GM10266 (cell line): ENCODE measurements at regions not wholly inside any gene's neighbourhood (a gene's known extent, or its start where the extent isn't known, plus 50 kb on each side); places are given as distances from the start of the nearest gene placed in this dataset.
A peak's percentile ranks its signal among the peaks of the same experiment; 100 is the strongest.
"Not testable (repeated sequence)": the region's sequence is repeated elsewhere in the genome, so short reads cannot be mapped to it uniquely, and the experiment has no call there.

ENCODE experiments used
- DNase-seq: peaks from one replicate; pipeline ENCODE4 v3.0.0; 2012; ENCODE audit errors: extremely low spot score
- TF ChIP-seq, protein P1 (sequence below): IDR thresholded peaks from 2 replicates; pipeline ENCODE4 v1.5.1; 2012; ENCODE audit warnings: mild to moderate bottlenecking, low read depth; ENCODE audit not compliant: control insufficient read depth, insufficient read depth; ENCODE audit errors: missing control alignments

DNA sequence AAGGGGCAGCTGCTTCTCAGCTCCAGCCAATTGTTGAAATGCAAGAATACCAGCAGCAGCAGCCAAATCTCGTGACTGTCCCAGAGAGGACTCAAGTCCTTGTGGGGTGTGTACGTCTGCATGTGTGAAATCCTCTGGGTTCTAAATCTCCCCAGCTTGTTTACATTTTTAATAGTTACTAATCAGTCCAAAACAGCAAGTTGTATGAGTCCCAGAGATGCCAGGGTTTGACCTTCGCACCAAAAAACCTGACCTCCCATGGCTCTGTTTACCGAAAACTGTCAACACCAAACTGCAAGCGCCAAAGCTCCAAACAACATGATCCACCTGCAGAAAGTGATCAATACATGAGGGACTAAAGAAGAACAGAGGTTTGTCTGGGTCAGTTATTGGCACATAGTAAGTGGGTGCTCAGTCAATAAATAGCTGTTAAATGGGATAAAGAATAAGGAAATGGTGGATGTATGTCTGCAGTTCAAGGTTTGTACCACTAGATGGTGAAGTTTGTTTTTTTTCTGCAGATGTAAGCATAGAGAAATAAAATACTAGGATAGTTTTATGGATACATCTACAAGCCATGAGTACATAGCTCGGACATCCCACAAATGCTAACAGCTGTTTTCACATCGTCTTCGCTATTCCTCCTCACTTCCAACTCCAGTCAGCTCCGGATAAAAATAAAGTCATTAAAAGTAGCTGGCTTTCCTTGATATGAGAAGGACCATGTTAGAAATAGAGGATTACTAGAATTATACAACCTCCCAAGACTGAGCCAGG is 85.3 kb upstream of the ADRB2 start:
- TF ChIP-seq, protein P1, sequence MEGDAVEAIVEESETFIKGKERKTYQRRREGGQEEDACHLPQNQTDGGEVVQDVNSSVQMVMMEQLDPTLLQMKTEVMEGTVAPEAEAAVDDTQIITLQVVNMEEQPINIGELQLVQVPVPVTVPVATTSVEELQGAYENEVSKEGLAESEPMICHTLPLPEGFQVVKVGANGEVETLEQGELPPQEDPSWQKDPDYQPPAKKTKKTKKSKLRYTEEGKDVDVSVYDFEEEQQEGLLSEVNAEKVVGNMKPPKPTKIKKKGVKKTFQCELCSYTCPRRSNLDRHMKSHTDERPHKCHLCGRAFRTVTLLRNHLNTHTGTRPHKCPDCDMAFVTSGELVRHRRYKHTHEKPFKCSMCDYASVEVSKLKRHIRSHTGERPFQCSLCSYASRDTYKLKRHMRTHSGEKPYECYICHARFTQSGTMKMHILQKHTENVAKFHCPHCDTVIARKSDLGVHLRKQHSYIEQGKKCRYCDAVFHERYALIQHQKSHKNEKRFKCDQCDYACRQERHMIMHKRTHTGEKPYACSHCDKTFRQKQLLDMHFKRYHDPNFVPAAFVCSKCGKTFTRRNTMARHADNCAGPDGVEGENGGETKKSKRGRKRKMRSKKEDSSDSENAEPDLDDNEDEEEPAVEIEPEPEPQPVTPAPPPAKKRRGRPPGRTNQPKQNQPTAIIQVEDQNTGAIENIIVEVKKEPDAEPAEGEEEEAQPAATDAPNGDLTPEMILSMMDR: peak; percentile 62
- DNase-seq: peak; percentile 26

DNA sequence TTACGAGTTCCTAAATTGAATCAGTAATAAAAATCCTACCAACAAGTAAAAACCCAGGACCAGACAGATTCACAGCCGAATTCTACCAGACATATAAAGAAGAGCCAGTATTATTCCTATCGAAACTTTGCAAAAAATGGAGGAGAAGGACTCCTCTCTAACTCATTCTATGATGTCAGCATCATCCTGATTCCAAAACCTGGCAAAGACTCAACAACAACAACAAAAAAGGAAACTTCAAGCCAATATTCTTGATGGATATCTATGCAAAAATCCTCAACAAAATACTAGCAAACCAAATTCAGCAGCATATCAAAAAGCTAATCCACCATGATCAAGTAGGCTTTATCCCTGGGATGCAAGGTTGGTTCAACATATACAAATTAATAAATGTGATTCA is 84.6 kb upstream of the ADRB2 start:
- not testable (repeated sequence) for DNase-seq

DNA sequence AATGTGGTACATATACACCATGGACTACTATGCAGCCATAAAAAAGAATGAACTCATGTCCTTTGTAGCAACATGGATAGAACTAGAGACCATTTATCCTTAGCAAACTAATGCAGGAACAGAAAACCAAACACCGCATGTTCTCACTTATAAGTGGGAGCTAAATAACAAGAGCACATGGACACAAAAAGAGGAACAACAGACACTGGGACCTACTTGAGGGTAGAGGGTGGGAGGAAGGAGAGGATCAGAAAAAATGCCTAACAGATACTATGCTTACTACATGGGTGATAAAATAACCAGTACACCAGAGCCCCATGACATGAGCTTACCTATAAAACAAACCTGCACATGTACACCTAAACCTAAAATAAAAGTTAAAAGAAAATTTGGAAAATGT is 82.0 kb upstream of the ADRB2 start:
- not testable (repeated sequence) for DNase-seq

DNA sequence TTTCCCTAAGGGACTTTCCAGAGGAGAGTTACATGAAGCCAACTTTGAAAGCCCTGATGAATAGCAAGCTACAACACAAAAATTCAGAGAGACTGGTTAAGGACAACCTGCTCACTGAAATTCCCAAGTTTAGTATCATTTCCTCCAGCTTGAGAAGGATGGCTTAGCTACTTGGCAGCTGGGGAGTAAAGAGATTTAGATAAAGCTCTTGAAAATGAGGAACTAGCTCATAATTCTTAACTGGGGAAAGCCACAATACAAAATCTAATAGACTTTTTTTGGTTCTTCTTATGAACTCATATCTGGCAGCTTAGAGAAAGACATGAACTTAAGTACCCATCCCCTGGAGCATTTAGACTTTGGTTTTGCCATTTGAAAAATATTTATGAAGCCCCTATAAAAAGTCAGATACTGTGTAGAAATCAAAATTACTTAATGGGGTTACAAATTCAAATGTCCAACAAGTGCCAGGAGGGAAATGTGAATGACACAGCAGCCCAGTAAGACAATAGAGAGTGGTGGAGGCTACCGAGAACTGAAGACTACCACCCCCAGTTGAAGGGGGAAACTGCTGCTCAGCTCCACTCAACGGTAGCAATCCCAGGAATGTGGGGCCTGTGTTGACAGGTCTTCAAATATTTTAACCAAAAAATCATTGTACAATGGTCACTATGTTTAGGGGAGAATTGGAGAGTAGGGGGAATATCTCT is 79.4 kb upstream of the ADRB2 start:
- DNase-seq: no peak
- TF ChIP-seq, protein P1: no peak

DNA sequence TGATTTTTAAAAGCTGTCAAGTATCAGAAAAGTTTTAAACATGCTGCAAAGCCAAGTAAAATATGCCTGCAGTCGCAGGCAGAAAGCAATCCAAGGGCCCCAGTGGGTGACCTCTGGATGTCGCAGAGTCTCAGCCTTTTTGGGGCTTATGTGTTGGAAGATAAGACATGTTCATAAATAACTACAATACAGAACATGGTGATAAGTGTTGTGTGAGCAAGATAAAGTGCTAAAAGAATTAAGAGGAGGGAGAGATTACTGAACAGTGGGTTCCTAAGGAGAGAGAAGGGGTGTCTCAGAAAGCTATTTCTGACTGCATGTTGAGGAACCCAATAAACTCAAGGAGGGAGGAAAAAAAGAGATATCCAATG is 78.9 kb upstream of the ADRB2 start:
- TF ChIP-seq, protein P1: no peak
- no peak for DNase-seq

DNA sequence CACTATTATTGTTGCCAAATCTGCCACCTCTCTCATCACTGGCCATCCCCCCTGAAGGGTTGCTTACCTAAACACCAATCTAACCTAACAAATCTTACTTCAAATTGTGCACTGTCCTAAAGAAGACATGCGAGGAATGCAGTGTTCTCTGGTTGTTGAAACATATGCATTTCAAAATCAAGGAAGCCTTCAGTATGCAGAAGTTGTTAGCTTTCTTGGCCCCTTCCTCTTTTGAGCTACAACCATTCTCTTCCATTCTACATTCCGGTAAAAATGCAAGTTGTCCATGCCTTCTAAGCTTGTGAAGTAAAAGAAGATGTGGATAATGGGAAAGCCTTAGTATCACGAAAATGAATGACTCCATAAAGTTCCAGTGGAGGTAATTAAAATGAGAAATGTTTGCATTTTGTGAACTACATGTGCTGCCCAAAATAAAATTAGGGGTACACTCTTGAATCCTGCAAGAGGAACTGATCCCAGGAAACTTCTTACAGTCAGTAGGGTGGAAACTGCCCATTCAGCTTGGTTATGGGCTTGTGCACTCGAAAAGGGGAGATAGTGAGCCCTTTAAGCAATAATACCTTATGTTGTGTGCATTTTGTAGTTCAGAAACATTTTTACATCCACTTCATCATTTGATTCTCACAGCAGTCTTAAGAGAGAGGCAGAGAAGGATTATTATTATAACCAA is 77.6 kb upstream of the ADRB2 start:
- DNase-seq: no peak
- TF ChIP-seq, protein P1: no peak

- TF ChIP-seq, protein P1: no peak
- DNase-seq: no peak
These were observed 75.8 kb upstream of the ADRB2 start for GRCh38 chr5:148750614-148751013.

DNA sequence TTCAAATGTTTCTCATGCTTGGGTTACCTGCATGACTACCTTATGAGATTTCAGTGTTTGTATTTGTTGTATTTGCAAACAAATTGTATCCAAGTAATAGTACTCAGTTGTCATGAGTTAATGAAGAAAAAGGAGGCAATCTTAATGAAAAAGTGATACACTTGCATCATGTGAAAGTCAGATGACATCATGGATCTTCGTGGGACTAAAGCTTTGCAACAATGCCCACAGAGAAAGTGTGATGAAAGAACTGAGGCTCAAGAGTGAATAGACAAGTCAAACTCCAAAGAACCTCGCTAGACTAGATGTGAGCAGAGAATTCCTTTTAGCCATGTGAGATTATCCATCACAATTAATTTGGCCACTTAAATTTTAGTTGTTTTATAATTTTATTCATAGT is 75.4 kb upstream of the ADRB2 start:
- TF ChIP-seq, protein P1: no peak
- DNase-seq: no peak

GRCh38 chr5:148752375-148752774 is 74.0 kb upstream of the ADRB2 start:
- not testable (repeated sequence) for DNase-seq
